ENCODE measurements at regions not wholly inside any gene's neighbourhood (a gene's known extent, or its start where the extent isn't known, plus 50 kb on each side); places are given as distances from the start of the nearest gene placed in this dataset.

- TF ChIP-seq CTCF (IDR thresholded peaks at IDR 0.05) (no peak), EZH2 (IDR thresholded peaks at IDR 0.05; ENCODE audit: borderline replicate concordance, insufficient read depth, low read depth, low read length, poor library complexity, severe bottlenecking) (no peak)
Observed at GRCh38 chr13:47800593-47800992, 200.5 kb downstream of the SUCLA2 start.

Measured in B cell (primary cell).